Activated naive CD8-positive, alpha-beta T cell treated with anti-CD3 and anti-CD28 coated beads, Interleukin-2, amount 10 ng/mL, durations not matched to agents 7 days and 5 days (primary cell): ENCODE measurements at regions not wholly inside any gene's neighbourhood (a gene's known extent, or its start where the extent isn't known, plus 50 kb on each side); places are given as distances from the start of the nearest gene placed in this dataset.

Source experiments
- ATAC-seq: fragments of 150-1000 bp; cut with Tn5 transposase; one replicate; pipeline ENCODE4 v1.10.0; 2021; ENCODE audit warnings: low read depth, moderate library complexity
- POLR2A ChIA-PET: fragments of 350-600 bp; sonication (Branson Sonifier 250); formaldehyde crosslinking; loops from one replicate; lab custom pipeline; 2021; ENCODE audit warnings: antibody characterized with exemption; lab: Charles Lee
- DNase-seq: peaks from one replicate; pipeline ENCODE4 v3.0.0; 2021
- H3K27ac Mint-ChIP-seq: one replicate; pipeline ENCODE4 v1.8.0; 2022; ENCODE audit warnings: mild to moderate bottlenecking, mixed read lengths
- H3K27me3 Mint-ChIP-seq: one replicate; pipeline ENCODE4 v1.8.0; 2022; ENCODE audit warnings: mild to moderate bottlenecking, moderate library complexity, mixed read lengths
- H3K36me3 Mint-ChIP-seq: one replicate; pipeline ENCODE4 v1.8.0; 2021; ENCODE audit warnings: mild to moderate bottlenecking, mixed read lengths
- H3K4me1 Mint-ChIP-seq: one replicate; pipeline ENCODE4 v1.8.0; 2021; ENCODE audit warnings: mixed read lengths
- H3K4me3 Mint-ChIP-seq: one replicate; pipeline ENCODE4 v1.8.0; 2022; ENCODE audit warnings: mild to moderate bottlenecking, moderate library complexity, mixed read lengths
- H3K9me3 Mint-ChIP-seq: one replicate; pipeline ENCODE4 v1.8.0; 2021; ENCODE audit warnings: mixed read lengths

- POLR2A ChIA-PET: no interaction called here
- Mint-ChIP-seq H3K27me3 (no peaks in the 10 kb centered on the region), H3K36me3 (no peaks in the 10 kb centered on the region), H3K4me3 (no peak overlapping the region), H3K4me1 (no peaks in the 10 kb centered on the region), H3K27ac (no peak overlapping the region), H3K9me3 (no peaks in the 10 kb centered on the region)
- DNase-seq (no peak), ATAC-seq (no peak)
These were observed 53.2 kb upstream of the SPTLC3 start for GRCh38 chr20:12955611-12956010.

DNA sequence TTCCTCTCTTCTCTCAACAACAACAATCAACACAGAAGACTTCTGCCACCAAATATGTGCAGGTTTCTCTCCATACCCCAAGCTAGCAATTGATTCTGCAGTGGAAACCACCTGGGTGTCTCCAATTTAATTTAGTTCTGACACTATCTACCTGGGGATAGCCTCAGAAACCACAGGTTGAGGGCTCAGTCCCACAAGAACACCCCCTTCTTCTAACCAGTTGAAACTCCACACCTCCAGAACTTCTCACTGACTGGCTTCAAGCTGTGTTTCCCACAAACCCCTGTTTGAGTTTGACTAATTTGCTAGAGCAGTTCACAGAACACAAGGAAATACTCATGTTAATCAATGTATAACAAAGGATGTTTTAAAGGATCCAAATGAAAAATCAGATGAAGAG is 52.5 kb upstream of the SPTLC3 start:
- POLR2A ChIA-PET: no interaction called here
- Mint-ChIP-seq H3K4me1 (no peaks in the 10 kb centered on the region), H3K36me3 (no peaks in the 10 kb centered on the region), H3K27me3 (no peaks in the 10 kb centered on the region), H3K27ac (no peak overlapping the region), H3K9me3 (no peaks in the 10 kb centered on the region), H3K4me3 (no peak overlapping the region)
- DNase-seq (no peak), ATAC-seq (no peak)

- Mint-ChIP-seq H3K27me3 (no peaks in the 10 kb centered on the region), H3K4me1 (no peaks in the 10 kb centered on the region), H3K36me3 (no peaks in the 10 kb centered on the region), H3K27ac (no peak overlapping the region), H3K4me3 (no peak overlapping the region), H3K9me3 (no peaks in the 10 kb centered on the region)
- ATAC-seq (no peak), DNase-seq (no peak)
- POLR2A ChIA-PET: no interaction called here
These were observed 50.8 kb upstream of the SPTLC3 start for GRCh38 chr20:12957968-12958367.
